Activated naive CD4-positive, alpha-beta T cell treated with anti-CD3 and anti-CD28 coated beads for 36 hours (primary cell): ENCODE measurements at regions not wholly inside any gene's neighbourhood (a gene's known extent, or its start where the extent isn't known, plus 50 kb on each side); places are given as distances from the start of the nearest gene placed in this dataset. TPM values are rescaled to one million over a fixed set of nuclear protein-coding genes. Genes with fewer than 3 reads are reported as not detected.
"Not testable (repeated sequence)": the region's sequence is repeated elsewhere in the genome, so short reads cannot be mapped to it uniquely, and the experiment has no call there.

Experiments used
- CTCF ChIA-PET: fragments of 350-600 bp; sonication (Branson Sonifier 250); formaldehyde crosslinking; loops from one replicate; lab custom pipeline; 2021; ENCODE audit warnings: antibody characterized with exemption; lab: Charles Lee
- DNase-seq: peaks from one replicate; pipeline ENCODE4 v3.0.0-alpha.2; 2020
- H3K27ac Mint-ChIP-seq: one replicate; pipeline ENCODE4 v1.8.0; 2021; ENCODE audit warnings: mild to moderate bottlenecking, mixed read lengths
- H3K27me3 Mint-ChIP-seq: one replicate; pipeline ENCODE4 v1.8.0; 2021; ENCODE audit warnings: low read depth, mixed read lengths
- H3K36me3 Mint-ChIP-seq: one replicate; pipeline ENCODE4 v1.8.0; 2021; ENCODE audit warnings: low read depth, mixed read lengths
- H3K4me1 Mint-ChIP-seq: one replicate; pipeline ENCODE4 v1.8.0; 2021; ENCODE audit warnings: low read depth, mixed read lengths
- H3K4me3 Mint-ChIP-seq: one replicate; pipeline ENCODE4 v1.8.0; 2021; ENCODE audit warnings: mild to moderate bottlenecking, moderate library complexity, mixed read lengths
- H3K9me3 Mint-ChIP-seq: one replicate; pipeline ENCODE4 v1.8.0; 2021; ENCODE audit warnings: mixed read lengths
- intact Hi-C: fragments of 100-400 bp; cut with micrococcal nuclease; formaldehyde crosslinking; loops from one replicate; pipeline ENCODE4 v1.15.1; 2023
- microRNA-seq: library from miRNA; unstranded; fragments of <30 nt; microRNA quantifications from one replicate; pipeline ENCODE4 v1.2.0, GENCODE V29; 2022; ENCODE audit warnings: borderline microRNAs expressed, borderline replicate concordance

GRCh38 chr4:9715271-9715670 lies 66.2 kb upstream of the DRD5 start:
- intact Hi-C loops, DNase-seq, H3K27ac Mint-ChIP-seq, H3K4me3 Mint-ChIP-seq, H3K4me1 Mint-ChIP-seq, H3K9me3 Mint-ChIP-seq, CTCF ChIA-PET, H3K27me3 Mint-ChIP-seq, H3K36me3 Mint-ChIP-seq: not testable (repeated sequence)

DNA sequence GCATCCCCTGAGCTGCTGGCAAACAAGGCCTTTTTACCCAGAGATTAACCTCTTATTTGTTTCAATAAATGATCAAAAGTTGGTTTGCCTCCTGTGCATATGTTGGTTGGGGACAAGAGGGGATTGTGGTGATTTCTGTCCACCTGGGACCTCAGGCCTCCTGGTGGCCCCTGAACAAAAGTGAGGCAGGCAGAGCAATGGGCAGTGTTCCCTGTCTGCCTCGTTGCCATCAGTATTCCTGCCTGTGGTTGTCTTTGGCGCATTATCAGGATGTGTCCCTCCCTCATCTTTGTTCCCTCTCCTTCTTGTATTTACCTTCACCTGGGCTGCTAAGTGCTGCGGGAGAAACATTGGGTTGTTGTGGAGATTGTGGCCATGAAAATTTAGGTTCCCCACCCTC lies 65.3 kb upstream of the DRD5 start:
- DNase-seq: no peak
- CTCF ChIA-PET: no interaction called here
- intact Hi-C loops: no loop called here
- no peak overlapping the region for H3K4me3 Mint-ChIP-seq
- no peaks in the 10 kb centered on the region for H3K36me3 Mint-ChIP-seq
- no peak overlapping the region for H3K27ac Mint-ChIP-seq
- no peaks in the 10 kb centered on the region for H3K4me1 Mint-ChIP-seq
- H3K9me3 Mint-ChIP-seq: no peaks in the 10 kb centered on the region
- H3K27me3 Mint-ChIP-seq: no peaks in the 10 kb centered on the region

DNA sequence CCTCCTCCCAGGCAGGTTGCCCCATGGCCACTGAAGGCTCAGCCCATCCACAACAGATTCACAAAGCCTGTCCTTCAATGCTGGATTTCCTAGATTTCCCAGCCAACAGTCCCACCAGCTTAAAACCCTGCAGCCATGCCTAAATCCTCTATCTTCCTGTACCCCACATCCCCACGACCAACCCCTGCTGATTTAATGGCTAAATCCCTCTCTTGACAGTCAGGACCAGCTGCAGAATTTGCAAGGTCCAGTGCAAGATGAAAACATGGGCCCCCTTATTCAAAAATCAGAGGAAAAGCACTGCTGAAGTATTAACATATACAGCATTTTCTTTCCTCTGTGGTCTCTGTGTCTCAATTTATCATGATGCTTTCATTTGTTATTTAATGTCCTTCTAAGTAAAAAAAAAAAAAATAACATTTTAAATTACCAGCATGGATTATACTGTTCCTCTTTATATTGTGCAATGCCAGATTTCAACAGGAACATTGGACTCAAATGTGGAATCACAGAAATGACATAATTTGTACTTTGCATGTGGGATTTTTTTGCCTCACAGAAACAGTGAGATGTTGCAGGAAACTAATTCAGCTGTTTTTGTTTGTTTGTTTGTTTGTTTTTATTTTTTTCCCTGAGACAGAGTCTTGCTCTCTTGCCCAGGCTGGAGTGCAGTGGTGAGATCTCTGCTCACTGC lies 63.0 kb upstream of the DRD5 start:
- intact Hi-C loops, H3K27me3 Mint-ChIP-seq, H3K27ac Mint-ChIP-seq, H3K4me1 Mint-ChIP-seq, CTCF ChIA-PET, H3K4me3 Mint-ChIP-seq, DNase-seq, H3K9me3 Mint-ChIP-seq, H3K36me3 Mint-ChIP-seq: not testable (repeated sequence)

- H3K4me3 Mint-ChIP-seq, H3K4me1 Mint-ChIP-seq, H3K36me3 Mint-ChIP-seq, DNase-seq, intact Hi-C loops, H3K27me3 Mint-ChIP-seq, H3K27ac Mint-ChIP-seq, H3K9me3 Mint-ChIP-seq, CTCF ChIA-PET: not testable (repeated sequence)
These were observed 59.3 kb upstream of the DRD5 start for GRCh38 chr4:9722131-9722530.

Small RNA genes lying in the stretch of these regions (microRNA-seq; reads per million reads assigned to microRNA genes)
- not detected for gene MIR548I2
